ENCODE measurements at regions not wholly inside any gene's neighbourhood (a gene's known extent, or its start where the extent isn't known, plus 50 kb on each side); places are given as distances from the start of the nearest gene placed in this dataset.

DNA sequence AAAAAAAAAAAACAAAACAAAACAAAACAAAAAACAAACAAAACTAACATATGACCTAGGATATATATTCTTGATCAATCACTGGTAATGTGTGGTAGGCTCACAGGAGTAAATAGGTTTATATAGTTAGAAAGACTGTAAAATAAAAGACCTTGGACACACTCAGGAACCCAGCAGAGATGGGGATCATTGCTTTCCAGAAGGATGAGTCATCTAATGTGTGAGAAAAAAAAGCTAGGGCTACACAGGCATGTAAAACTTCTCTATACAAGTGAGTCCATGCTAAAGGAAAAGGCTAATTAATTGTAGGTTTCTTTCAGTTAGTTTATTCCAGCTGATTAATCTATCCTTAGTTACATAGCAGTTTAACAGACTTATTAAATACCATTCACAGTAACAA, 710.3 kb upstream of the ARPP21 start:
- TF ChIP-seq, protein P1, sequence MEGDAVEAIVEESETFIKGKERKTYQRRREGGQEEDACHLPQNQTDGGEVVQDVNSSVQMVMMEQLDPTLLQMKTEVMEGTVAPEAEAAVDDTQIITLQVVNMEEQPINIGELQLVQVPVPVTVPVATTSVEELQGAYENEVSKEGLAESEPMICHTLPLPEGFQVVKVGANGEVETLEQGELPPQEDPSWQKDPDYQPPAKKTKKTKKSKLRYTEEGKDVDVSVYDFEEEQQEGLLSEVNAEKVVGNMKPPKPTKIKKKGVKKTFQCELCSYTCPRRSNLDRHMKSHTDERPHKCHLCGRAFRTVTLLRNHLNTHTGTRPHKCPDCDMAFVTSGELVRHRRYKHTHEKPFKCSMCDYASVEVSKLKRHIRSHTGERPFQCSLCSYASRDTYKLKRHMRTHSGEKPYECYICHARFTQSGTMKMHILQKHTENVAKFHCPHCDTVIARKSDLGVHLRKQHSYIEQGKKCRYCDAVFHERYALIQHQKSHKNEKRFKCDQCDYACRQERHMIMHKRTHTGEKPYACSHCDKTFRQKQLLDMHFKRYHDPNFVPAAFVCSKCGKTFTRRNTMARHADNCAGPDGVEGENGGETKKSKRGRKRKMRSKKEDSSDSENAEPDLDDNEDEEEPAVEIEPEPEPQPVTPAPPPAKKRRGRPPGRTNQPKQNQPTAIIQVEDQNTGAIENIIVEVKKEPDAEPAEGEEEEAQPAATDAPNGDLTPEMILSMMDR (conservative IDR thresholded peaks at IDR 0.05) = no peak
- no peak for TF ChIP-seq EZH2 (IDR thresholded peaks at IDR 0.05; ENCODE audit: low read depth)
